K562 (cell line): ENCODE measurements at regions not wholly inside any gene's neighbourhood (a gene's known extent, or its start where the extent isn't known, plus 50 kb on each side); places are given as distances from the start of the nearest gene placed in this dataset.
A peak's percentile ranks its signal among the peaks of the same experiment; 100 is the strongest.

Source experiments
- ATAC-seq: fragments of 200-7000 bp; cut with Tn5 transposase; 3 replicates; pipeline ENCODE4 v1.9.1; 2020; ENCODE audit warnings: moderate library complexity
- BruUV-seq: library from RNA; stranded (reverse); fragments of 400-500 nt; replicated peaks from 2 replicates; lab custom pipeline; 2021; lab: Mats Ljungman, UMichigan
- CTCF ChIA-PET: fragments of 300-600 bp; formaldehyde crosslinking; extraction: SDS; loops from one replicate; lab custom pipeline; 2021; ENCODE audit warnings: low intra/inter-chr PET ratio; lab: Yijun Ruan, JAX
- POLR2A ChIA-PET: fragments of 300-600, 350-650 bp; sonication (Branson Sonifier 250); formaldehyde crosslinking; extraction: SDS; loops from one replicate; lab custom pipeline; 2021; ENCODE audit warnings: antibody characterized with exemption, inconsistent platforms; lab: Yijun Ruan, JAX
- DNase-seq, 4 experiments: peaks; one replicate each; pipeline versions ENCODE4 v3.0.0 to v3.0.0-alpha.2; 2011 to 2018; ENCODE audit warnings: low spot score in 3 of 4, mixed read lengths in 3 of 4; ENCODE audit errors: extremely low read depth in 1 of 4
- FAIRE-seq: peaks from 2 replicates; lab custom pipeline; 2011; peaks lifted over from hg19 to GRCh38; lab: Jason Lieb, UNC
- H2AFZ ChIP-seq: 2 replicates; pipeline ENCODE4 v1.6.0; 2011; ENCODE audit warnings: low read depth, low read length, control low read depth, inconsistent platforms
- H3K27ac ChIP-seq: fragments of 200-600 bp; 3 replicates; pipeline ENCODE4 v1.8.0; 2011; ENCODE audit warnings: low read depth, mild to moderate bottlenecking, control low read depth, inconsistent platforms, low read length, moderate library complexity, mixed read lengths; ENCODE audit errors: extremely low read depth
- H3K27me3 ChIP-seq, 2 experiments: fragments of 300-600 bp in 1 of 2; 2 replicates in 1 of 2; 3 replicates in 1 of 2; pipeline versions ENCODE4 v1.6.0 to v1.8.0; 2011; ENCODE audit warnings: inconsistent platforms in 2 of 2, low read length in 2 of 2, mild to moderate bottlenecking in 1 of 2, mixed read lengths in 1 of 2, moderate library complexity in 1 of 2; ENCODE audit not compliant: control insufficient read depth in 2 of 2, insufficient read depth in 2 of 2
- H3K36me3 ChIP-seq: fragments of 300-600 bp; 3 replicates; pipeline ENCODE4 v1.8.0; 2011; ENCODE audit warnings: mild to moderate bottlenecking, low read length, inconsistent platforms; ENCODE audit not compliant: control insufficient read depth, insufficient read depth
- H3K4me1 ChIP-seq, 2 experiments: fragments of 200-600 bp in 1 of 2; replicated peaks in 1 of 2; 2 replicates in 1 of 2; 3 replicates in 1 of 2; pipeline versions ENCODE4 v1.5.1 to v1.8.0; 2011; ENCODE audit warnings: inconsistent platforms in 2 of 2, low read length in 2 of 2, mild to moderate bottlenecking in 1 of 2, mixed read lengths in 1 of 2, moderate library complexity in 1 of 2; ENCODE audit not compliant: control insufficient read depth in 2 of 2, insufficient read depth in 2 of 2
- H3K4me2 ChIP-seq: 2 replicates; pipeline ENCODE4 v1.6.1; 2011; ENCODE audit warnings: low read length, control low read depth, inconsistent platforms, mixed read lengths; ENCODE audit not compliant: insufficient read depth
- H3K4me3 ChIP-seq: fragments of 200-600 bp; sonication (generic), shearing (Covaris generic); 2 replicates; pipeline ENCODE4 v1.5.1; 2016; ENCODE audit warnings: control low read depth, inconsistent platforms
- H3K79me2 ChIP-seq: fragments of 200-600 bp; 3 replicates; pipeline ENCODE4 v1.8.0; 2011; ENCODE audit warnings: low read length, inconsistent platforms; ENCODE audit not compliant: control insufficient read depth, insufficient read depth
- H3K9ac ChIP-seq, 2 experiments: 2 replicates each; pipeline versions ENCODE4 v1.6.0 to v1.6.1; 2011; ENCODE audit warnings: low read depth in 2 of 2, low read length in 2 of 2, control low read depth in 1 of 2, inconsistent platforms in 1 of 2, mild to moderate bottlenecking in 1 of 2, mixed read lengths in 1 of 2; ENCODE audit not compliant: insufficient read depth in 1 of 2
- H3K9me1 ChIP-seq: one replicate; pipeline ENCODE4 v1.6.0; 2011; ENCODE audit warnings: inconsistent platforms, mild to moderate bottlenecking, low read length, moderate library complexity; ENCODE audit not compliant: control insufficient read depth, insufficient read depth
- H3K9me3 ChIP-seq: replicated peaks from 2 replicates; pipeline ENCODE4 v1.5.1; 2011; ENCODE audit warnings: low read depth, low read length, inconsistent platforms; ENCODE audit not compliant: control insufficient read depth, insufficient read depth
- H4K20me1 ChIP-seq: replicated peaks from 2 replicates; pipeline ENCODE4 v1.6.1; 2011; ENCODE audit warnings: low read length, inconsistent platforms, mixed read lengths; ENCODE audit not compliant: control insufficient read depth, insufficient read depth
- ARID1B ChIP-seq: fragments of 450-650 bp; IDR thresholded peaks from 2 replicates; pipeline ENCODE4 v1.6.1; 2016; ENCODE audit warnings: antibody characterized with exemption, mild to moderate bottlenecking, inconsistent platforms
- CBFA2T2 ChIP-seq: fragments of 450-650 bp; conservative IDR thresholded peaks from 2 replicates; pipeline ENCODE4 v1.6.1; 2017; ENCODE audit warnings: mild to moderate bottlenecking
- ETS1 ChIP-seq: conservative IDR thresholded peaks from 2 replicates; pipeline ENCODE4 v1.6.1; 2011; ENCODE audit warnings: low read depth, mild to moderate bottlenecking, low read length; ENCODE audit not compliant: control insufficient read depth
- IRF1 ChIP-seq: sonication (generic); formaldehyde crosslinking; IDR thresholded peaks from 2 replicates; pipeline ENCODE4 v1.8.0; 2022; ENCODE audit warnings: missing genetic modification reagents, mild to moderate bottlenecking, borderline replicate concordance
- NCOA2 ChIP-seq, 2 experiments: fragments of 450-650 bp; IDR thresholded peaks; 2 replicates each; pipeline ENCODE4 v1.6.1; 2018; ENCODE audit warnings: mild to moderate bottlenecking in 2 of 2, moderate library complexity in 1 of 2; ENCODE audit not compliant: partially characterized antibody in 2 of 2
- NFRKB ChIP-seq: fragments of 450-650 bp; IDR thresholded peaks from 2 replicates; pipeline ENCODE4 v1.6.1; 2016; ENCODE audit warnings: low read depth
- POLR2H ChIP-seq: IDR thresholded peaks from 2 replicates; pipeline ENCODE4 v1.6.1; 2016; ENCODE audit warnings: missing genetic modification characterization, low read depth, mild to moderate bottlenecking, control low read depth, missing compliant biosample characterization, moderate library complexity
- RB1 ChIP-seq: fragments of 450-650 bp; IDR thresholded peaks from 2 replicates; pipeline ENCODE4 v1.6.1; 2017; ENCODE audit warnings: low read depth, mild to moderate bottlenecking
- RNF219 ChIP-seq: fragments of 250-450 bp; sonication (Bioruptor Pico); IDR thresholded peaks from 2 replicates; pipeline ENCODE4 v1.5.0; 2022; ENCODE audit warnings: mild to moderate bottlenecking
- UBTF ChIP-seq, 2 experiments: IDR thresholded peaks; 2 replicates each; pipeline ENCODE4 v1.6.1; 2012; ENCODE audit warnings: improper control_type of control experiment in 2 of 2, low read depth in 2 of 2, low read length in 2 of 2, borderline replicate concordance in 1 of 2
- ZNF280A ChIP-seq: fragments of 450-650 bp; IDR thresholded peaks from 2 replicates; pipeline ENCODE4 v1.6.1; 2018; ENCODE audit warnings: mild to moderate bottlenecking, low read depth; ENCODE audit not compliant: partially characterized antibody
- WGBS: fragments of 100-300 bp; shearing (Covaris generic); methylation state at CpG from one replicate; pipeline ENCODE4 v1.1.6; 2016; ENCODE audit warnings: low coverage, mixed read lengths; ENCODE audit not compliant: insufficient coverage; ENCODE audit errors: missing lambda C conversion rate; 5-methylcytosine and 5-hydroxymethylcytosine counted together
- in situ Hi-C: fragments of 300-500 bp; cut with MboI; formaldehyde crosslinking; loops from 4 replicates; pipeline ENCODE4 v1.15.0; 2018; ENCODE audit warnings: inconsistent platforms, mixed read lengths
- intact Hi-C: fragments of 100-400 bp; cut with micrococcal nuclease; formaldehyde crosslinking; loops from 2 replicates; pipeline ENCODE4 v1.14.2; 2022

- no peak for TF ChIP-seq POLR2H (tag)
- TF ChIP-seq CBFA2T2, result peak; percentile 95
- peak; percentile 95 for TF ChIP-seq ARID1B
- TF ChIP-seq NCOA2 (IDR thresholded peaks at IDR 0.05; ENCODE audit: partially characterized antibody in 2 of 2), result peak in 1 of 2 experiments; percentile 49
- no peak for TF ChIP-seq UBTF (IDR thresholded peaks at IDR 0.05; ENCODE audit: borderline replicate concordance in 1 of 2, low read depth in 2 of 2, low read length in 2 of 2)
- TF ChIP-seq ETS1, result no peak
These were observed 76.5 kb downstream of the ARL5B start (continued) for GRCh38 chr10:18735711-18736110.

GRCh38 chr10:18737236-18737635 lies 78.0 kb downstream of the ARL5B start:
- no peaks in the 10 kb centered on the region for H3K9me3 ChIP-seq
- CTCF ChIA-PET, result no interaction called here
- H3K4me2 ChIP-seq, result no peak overlapping the region
- H3K9ac ChIP-seq, result no peak overlapping the region
- H3K9me1 ChIP-seq, result no peaks in the 10 kb centered on the region
- no TSS peak for BruUV-seq
- FAIRE-seq (no peak), ATAC-seq (no peak), DNase-seq (no peak)
- H3K79me2 ChIP-seq, result no peaks in the 10 kb centered on the region
- in situ Hi-C loops, result no loop called here
- intact Hi-C loops, result no loop called here
- POLR2A ChIA-PET, result interaction anchor here (0.7 kb wide), 1 partner anchor 15 kb away, joined by 3 read pairs; no protein-coding TSS in a partner anchor
- H4K20me1 ChIP-seq, result no peaks in the 10 kb centered on the region
- no peaks in the 10 kb centered on the region for H3K36me3 ChIP-seq
- H3K4me1 ChIP-seq, result peaks cover 0 to 4% of the 10 kb centered on the region in 2 experiments; a peak in 2 of 5 replicates
- no peak overlapping the region for H2AFZ ChIP-seq
- H3K27me3 ChIP-seq, result no peaks in the 10 kb centered on the region
- H3K4me3 ChIP-seq, result no peak overlapping the region
- WGBS, result 3% methylated on average over 2 of the region's 2 CpGs
- no peak overlapping the region for H3K27ac ChIP-seq
- TF ChIP-seq ZNF280A (no peak), RNF219 (CRISPR knock-in tag) (no peak), NFRKB (no peak), IRF1 (no peak), RB1 (no peak)
